ENCODE measurements at regions not wholly inside any gene's neighbourhood (a gene's known extent, or its start where the extent isn't known, plus 50 kb on each side); places are given as distances from the start of the nearest gene placed in this dataset.
"Not testable (repeated sequence)": the region's sequence is repeated elsewhere in the genome, so short reads cannot be mapped to it uniquely, and the experiment has no call there.

GRCh38 chr5:53733853-53734252, 173.4 kb downstream of the NDUFS4 start:
- DNase-seq (ENCODE audit: low read depth, low spot score), result peak; percentile 14

GRCh38 chr5:53738105-53738504, 177.7 kb downstream of the NDUFS4 start:
- DNase-seq (ENCODE audit: low read depth, low spot score), result no peak

GRCh38 chr5:53739111-53739510, 178.7 kb downstream of the NDUFS4 start:
- DNase-seq (ENCODE audit: low read depth, low spot score), result no peak

- DNase-seq (ENCODE audit: low read depth, low spot score), result no peak
These were observed 189.2 kb downstream of the NDUFS4 start for GRCh38 chr5:53749621-53750020.

GRCh38 chr5:53752282-53752681, 191.8 kb downstream of the NDUFS4 start:
- DNase-seq (ENCODE audit: low read depth, low spot score), result not testable (repeated sequence)

GRCh38 chr5:53766673-53767072, 206.2 kb downstream of the NDUFS4 start:
- DNase-seq (ENCODE audit: low read depth, low spot score), result no peak

- no peak for DNase-seq (ENCODE audit: low read depth, low spot score)
These were observed 217.6 kb downstream of the NDUFS4 start for GRCh38 chr5:53777864-53778618.

- peak; percentile 16 for DNase-seq (ENCODE audit: low read depth, low spot score)
These were observed 219.1 kb downstream of the NDUFS4 start for GRCh38 chr5:53779541-53779981.

- peak; percentile 58 for DNase-seq (ENCODE audit: low read depth, low spot score)
These were observed 222.2 kb downstream of the NDUFS4 start for GRCh38 chr5:53782620-53783019.

GRCh38 chr5:53783624-53784228, 223.3 kb downstream of the NDUFS4 start:
- peak; percentile 23 for DNase-seq (ENCODE audit: low read depth, low spot score)

- DNase-seq (ENCODE audit: low read depth, low spot score), result no peak
These were observed 224.2 kb downstream of the NDUFS4 start for GRCh38 chr5:53784596-53784995.

GRCh38 chr5:53785924-53786323, 225.5 kb downstream of the NDUFS4 start:
- no peak for DNase-seq (ENCODE audit: low read depth, low spot score)

GRCh38 chr5:53790026-53790425, 229.6 kb downstream of the NDUFS4 start:
- DNase-seq (ENCODE audit: low read depth, low spot score), result no peak

- DNase-seq (ENCODE audit: low read depth, low spot score), result no peak
These were observed 231.9 kb downstream of the NDUFS4 start for GRCh38 chr5:53792338-53792737.

GRCh38 chr5:53799644-53800043, 239.2 kb downstream of the NDUFS4 start:
- DNase-seq (ENCODE audit: low read depth, low spot score), result not testable (repeated sequence)

GRCh38 chr5:53808392-53808791, 248.0 kb downstream of the NDUFS4 start:
- DNase-seq (ENCODE audit: low read depth, low spot score), result not testable (repeated sequence)

GRCh38 chr5:53814819-53815218, 254.4 kb downstream of the NDUFS4 start:
- DNase-seq (ENCODE audit: low read depth, low spot score), result no peak

- peak; percentile 8 for DNase-seq (ENCODE audit: low read depth, low spot score)
These were observed 255.0 kb downstream of the NDUFS4 start for GRCh38 chr5:53815471-53815870.

- DNase-seq (ENCODE audit: low read depth, low spot score), result no peak
These were observed 256.7 kb downstream of the NDUFS4 start for GRCh38 chr5:53817183-53817582.

GRCh38 chr5:53819482-53819881, 259.0 kb downstream of the NDUFS4 start:
- no peak for DNase-seq (ENCODE audit: low read depth, low spot score)

GRCh38 chr5:53820119-53820801, 259.8 kb downstream of the NDUFS4 start:
- DNase-seq (ENCODE audit: low read depth, low spot score), result no peak

- DNase-seq (ENCODE audit: low read depth, low spot score), result no peak
These were observed 260.3 kb downstream of the NDUFS4 start for GRCh38 chr5:53820802-53821171.

- DNase-seq (ENCODE audit: low read depth, low spot score), result no peak
These were observed 264.6 kb downstream of the NDUFS4 start for GRCh38 chr5:53825016-53825415.

All from ELF-1 (cell line).